ENCODE measurements at regions not wholly inside any gene's neighbourhood (a gene's known extent, or its start where the extent isn't known, plus 50 kb on each side); places are given as distances from the start of the nearest gene placed in this dataset.
"Not testable (repeated sequence)": the region's sequence is repeated elsewhere in the genome, so short reads cannot be mapped to it uniquely, and the experiment has no call there.

DNA sequence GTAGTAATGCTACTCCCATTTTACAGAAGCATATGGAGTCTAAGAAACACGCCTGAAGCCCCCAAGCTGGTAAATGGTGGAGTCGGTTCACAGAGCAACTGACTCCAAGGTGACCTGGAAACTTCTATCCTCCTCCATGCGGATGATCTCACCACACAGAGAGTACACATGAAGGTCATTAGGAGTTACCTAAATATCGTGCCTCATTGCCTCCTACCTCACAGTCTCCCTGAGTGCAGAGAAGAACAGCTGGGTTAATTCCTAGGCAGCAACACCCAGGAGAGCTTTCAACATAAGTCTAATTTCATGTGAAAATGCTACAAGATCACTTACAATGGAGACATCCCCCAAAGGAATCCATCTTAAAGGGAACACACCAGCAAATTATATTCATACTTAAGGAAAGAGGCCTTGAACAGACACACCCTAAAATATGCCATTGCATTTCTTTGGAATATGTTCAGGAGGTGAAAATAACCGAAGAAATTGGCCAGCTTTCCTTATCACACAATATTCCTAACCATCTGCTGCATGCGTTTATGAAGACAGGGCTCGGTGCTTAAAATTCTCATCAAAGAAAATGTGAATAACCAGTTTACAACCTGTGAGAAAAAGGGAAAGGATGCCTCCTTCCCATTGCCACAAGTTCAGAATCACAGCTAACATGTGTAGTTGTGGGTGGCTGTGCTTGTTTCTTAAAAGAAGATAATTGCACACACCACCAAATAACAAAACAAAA is 203.6 kb upstream of the NBEA start:
- Histone ChIP-seq H3K36me3 (ENCODE audit: control insufficient read depth in 2 of 2, extremely low read depth in 1 of 2, insufficient read depth in 2 of 2, low read length in 2 of 2) (no peaks in the 10 kb centered on the region), H3K9me3 (replicated peaks; ENCODE audit: control insufficient read depth, insufficient read depth, low read length) (no peaks in the 10 kb centered on the region), H3K4me1 (ENCODE audit: control insufficient read depth, extremely low read depth, insufficient read depth, low read length) (no peaks in the 10 kb centered on the region), H3K27ac (ENCODE audit: insufficient read depth, low read depth, low read length) (no peak overlapping the region), H3K9me1 (replicated peaks; ENCODE audit: control insufficient read depth, extremely low read depth, insufficient read depth, low read length) (no peaks in the 10 kb centered on the region), H3K4me3 (replicated peaks in 1 of 3; ENCODE audit: insufficient read depth in 1 of 3, low read depth in 1 of 3, low read length in 3 of 3) (no peak overlapping the region), H4K20me1 (replicated peaks; ENCODE audit: control insufficient read depth, extremely low read depth, insufficient read depth, low read length) (no peaks in the 10 kb centered on the region), H3K27me3 (ENCODE audit: control insufficient read depth in 2 of 2, insufficient read depth in 2 of 2, low read length in 2 of 2) (no peaks in the 10 kb centered on the region), H3K79me2 (ENCODE audit: control insufficient read depth, insufficient read depth, low read length) (no peaks in the 10 kb centered on the region), H3K9ac (replicated peaks; ENCODE audit: extremely low read depth, insufficient read depth, low read length) (no peak overlapping the region), H2AFZ (ENCODE audit: low read depth, low read length) (no peak overlapping the region), H3K4me2 (ENCODE audit: insufficient read depth, low read length) (no peak overlapping the region)
- intact Hi-C loops (cut with micrococcal nuclease) = no loop called here
- DNase-seq (ENCODE audit: low read depth, low spot score) = no peak
- ChIA-PET POLR2A (no interaction called here), CTCF (interaction anchor here (0.7 to 1.7 kb wide), 3 partner anchors 9 to 211 kb away, joined by 3 read pairs; no protein-coding TSS in a partner anchor)
- no TSS peak for BruUV-seq (replicated peaks)
- TF ChIP-seq JUN (IDR thresholded peaks at IDR 0.05; ENCODE audit: borderline replicate concordance, insufficient read depth, insufficient read length, low read depth) (no peak), FOS (IDR thresholded peaks at IDR 0.05; ENCODE audit: borderline replicate concordance, insufficient read depth, low read length) (no peak), POLR2A (IDR thresholded peaks at IDR 0.05; ENCODE audit: low read depth, low read length) (no peak), MYC (IDR thresholded peaks at IDR 0.05; ENCODE audit: low read depth, low read length) (no peak), EZH2 (IDR thresholded peaks at IDR 0.05; ENCODE audit: borderline replicate concordance, low read depth, low read length, severe bottlenecking) (no peak), CTCF (IDR thresholded peaks at IDR 0.05; ENCODE audit: extremely low read depth in 1 of 2, insufficient read depth in 1 of 2, low read depth in 1 of 2, low read length in 2 of 2) (no peak), GATA2 (IDR thresholded peaks at IDR 0.05; ENCODE audit: insufficient read depth, insufficient read length, low read depth, low read length) (no peak), MAX (IDR thresholded peaks at IDR 0.05; ENCODE audit: insufficient read depth, insufficient read length) (no peak), POLR2AphosphoS5 (IDR thresholded peaks at IDR 0.05; ENCODE audit: insufficient read depth, low read depth, low read length) (no peak)
- no peak for FAIRE-seq
- dilution Hi-C loops (cut with MboI; ENCODE audit: extremely low pct_ligation_motif_present, low sequenced_read_pairs) = no loop called here

- intact Hi-C loops (cut with micrococcal nuclease); FAIRE-seq; DNase-seq (ENCODE audit: low read depth, low spot score); H4K20me1 ChIP-seq (replicated peaks; ENCODE audit: control insufficient read depth, extremely low read depth, insufficient read depth, low read length); dilution Hi-C loops (cut with MboI; ENCODE audit: extremely low pct_ligation_motif_present, low sequenced_read_pairs); H3K36me3 ChIP-seq (ENCODE audit: control insufficient read depth in 2 of 2, extremely low read depth in 1 of 2, insufficient read depth in 2 of 2, low read length in 2 of 2); H3K27ac ChIP-seq (ENCODE audit: insufficient read depth, low read depth, low read length); H2AFZ ChIP-seq (ENCODE audit: low read depth, low read length); H3K27me3 ChIP-seq (ENCODE audit: control insufficient read depth in 2 of 2, insufficient read depth in 2 of 2, low read length in 2 of 2); POLR2A ChIA-PET; H3K79me2 ChIP-seq (ENCODE audit: control insufficient read depth, insufficient read depth, low read length); H3K4me1 ChIP-seq (ENCODE audit: control insufficient read depth, extremely low read depth, insufficient read depth, low read length); H3K9me3 ChIP-seq (replicated peaks; ENCODE audit: control insufficient read depth, insufficient read depth, low read length); H3K9ac ChIP-seq (replicated peaks; ENCODE audit: extremely low read depth, insufficient read depth, low read length); BruUV-seq (replicated peaks); H3K9me1 ChIP-seq (replicated peaks; ENCODE audit: control insufficient read depth, extremely low read depth, insufficient read depth, low read length); H3K4me2 ChIP-seq (ENCODE audit: insufficient read depth, low read length); H3K4me3 ChIP-seq (replicated peaks in 1 of 3; ENCODE audit: insufficient read depth in 1 of 3, low read depth in 1 of 3, low read length in 3 of 3): not testable (repeated sequence)
- CTCF ChIA-PET = interaction anchor here (1.2 to 1.4 kb wide), 2 partner anchors 8 to 11 kb away, joined by 3 to 5 read pairs; no protein-coding TSS in a partner anchor
Measured at GRCh38 chr13:34747056-34747455, 195.0 kb upstream of the NBEA start.
